PC-9 (cell line): ENCODE measurements at regions not wholly inside any gene's neighbourhood (a gene's known extent, or its start where the extent isn't known, plus 50 kb on each side); places are given as distances from the start of the nearest gene placed in this dataset.

Source experiments
- BruUV-seq: library from RNA; stranded (reverse); fragments of 400-500 nt; replicated peaks from 2 replicates; lab custom pipeline; 2021; lab: Mats Ljungman, UMichigan
- CTCF ChIA-PET: fragments of 300-600 bp; sonication (Branson Sonifier 250); formaldehyde crosslinking; loops from one replicate; lab custom pipeline; 2022; ENCODE audit warnings: antibody characterized with exemption; lab: Charles Lee
- POLR2A ChIA-PET: fragments of 300-600 bp; sonication (Branson Sonifier 250); formaldehyde crosslinking; loops from one replicate; lab custom pipeline; 2022; ENCODE audit warnings: antibody characterized with exemption; ENCODE audit not compliant: unreplicated experiment; lab: Charles Lee
- DNase-seq, 2 experiments: peaks; one replicate each; pipeline versions ENCODE4 v3.0.0 to v3.0.0-alpha.2; 2015 to 2022; ENCODE audit warnings: mixed read lengths in 1 of 2
- H2AFZ ChIP-seq: fragments of 200-600 bp; sonication (generic); 2 replicates; pipeline ENCODE4 v1.8.1; 2017; ENCODE audit warnings: antibody characterized with exemption
- H3F3A ChIP-seq: fragments of 200-600 bp; sonication (generic); 2 replicates; pipeline ENCODE4 v1.8.1; 2017; ENCODE audit warnings: antibody characterized with exemption, mild to moderate bottlenecking, low read depth; ENCODE audit not compliant: insufficient read depth
- H3K27ac ChIP-seq: fragments of 200-600 bp; sonication (generic); 2 replicates; pipeline ENCODE4 v1.6.1; 2016; ENCODE audit warnings: mixed run types
- H3K27me3 ChIP-seq: fragments of 200-600 bp; sonication (generic); 2 replicates; pipeline ENCODE4 v1.6.1; 2016; ENCODE audit warnings: low read depth, mixed run types; ENCODE audit not compliant: insufficient read depth
- H3K36me3 ChIP-seq: fragments of 200-600 bp; sonication (generic); 2 replicates; pipeline ENCODE4 v1.6.1; 2016; ENCODE audit warnings: low read depth, mixed run types
- H3K4me1 ChIP-seq: fragments of 200-600 bp; sonication (generic); replicated peaks from 2 replicates; pipeline ENCODE4 v1.6.1; 2016; ENCODE audit warnings: mixed run types; ENCODE audit not compliant: insufficient read depth
- H3K4me2 ChIP-seq: fragments of 200-600 bp; sonication (generic); 2 replicates; pipeline ENCODE4 v1.6.1; 2017; ENCODE audit warnings: mixed run types
- H3K4me3 ChIP-seq: fragments of 200-600 bp; sonication (generic); 2 replicates; pipeline ENCODE4 v1.6.1; 2016; ENCODE audit warnings: mixed run types
- H3K79me2 ChIP-seq: fragments of 200-600 bp; sonication (generic); 2 replicates; pipeline ENCODE4 v1.6.1; 2017; ENCODE audit warnings: low read depth, mixed run types
- H3K9me2 ChIP-seq: fragments of 200-600 bp; sonication (generic); 2 replicates; pipeline ENCODE4 v1.8.1; 2017; ENCODE audit warnings: mild to moderate bottlenecking; ENCODE audit not compliant: insufficient read depth
- H3K9me3 ChIP-seq: fragments of 200-600 bp; sonication (generic); 2 replicates; pipeline ENCODE4 v1.8.1; 2016; ENCODE audit warnings: low read depth; ENCODE audit not compliant: insufficient read depth
- H4K20me1 ChIP-seq: fragments of 200-600 bp; sonication (generic); 2 replicates; pipeline ENCODE4 v1.8.1; 2017; ENCODE audit not compliant: insufficient read depth
- CTCF ChIP-seq: fragments of 200-600 bp; sonication (generic); conservative IDR thresholded peaks from 2 replicates; pipeline ENCODE4 v1.6.1; 2017; ENCODE audit warnings: mixed run types, antibody characterized with exemption, mild to moderate bottlenecking, moderate library complexity
- EZH2 ChIP-seq: fragments of 200-600 bp; sonication (generic); IDR thresholded peaks from 2 replicates; pipeline ENCODE4 v1.8.0; 2017; ENCODE audit warnings: antibody characterized with exemption, low read depth
- intact Hi-C: fragments of 100-400 bp; cut with micrococcal nuclease; formaldehyde crosslinking; loops from one replicate; pipeline ENCODE4 v1.10.0; 2022; ENCODE audit not compliant: unreplicated experiment

GRCh38 chr12:107983756-107984472, 145.2 kb upstream of the WSCD2 start:
- H3K9me2 ChIP-seq, result no peaks in the 10 kb centered on the region
- no peak for DNase-seq
- H3F3A ChIP-seq, result no peaks in the 10 kb centered on the region
- no TSS peak for BruUV-seq
- H3K27me3 ChIP-seq, result no peaks in the 10 kb centered on the region
- intact Hi-C loops, result no loop called here
- POLR2A ChIA-PET, result no interaction called here
- H3K4me1 ChIP-seq, result no peaks in the 10 kb centered on the region
- H3K9me3 ChIP-seq, result no peaks in the 10 kb centered on the region
- no peak overlapping the region for H3K27ac ChIP-seq
- H3K4me2 ChIP-seq, result no peak overlapping the region
- CTCF ChIA-PET, result no interaction called here
- no peaks in the 10 kb centered on the region for H3K79me2 ChIP-seq
- H4K20me1 ChIP-seq, result no peaks in the 10 kb centered on the region
- TF ChIP-seq EZH2 (no peak), CTCF (no peak)
- no peaks in the 10 kb centered on the region for H3K36me3 ChIP-seq
- no peak overlapping the region for H2AFZ ChIP-seq
- H3K4me3 ChIP-seq, result no peak overlapping the region

GRCh38 chr12:107984973-107985372, 144.1 kb upstream of the WSCD2 start:
- Histone ChIP-seq H3K9me3 (no peaks in the 10 kb centered on the region), H3F3A (no peaks in the 10 kb centered on the region), H3K79me2 (no peaks in the 10 kb centered on the region), H3K36me3 (no peaks in the 10 kb centered on the region), H2AFZ (no peak overlapping the region), H4K20me1 (no peaks in the 10 kb centered on the region), H3K4me2 (no peak overlapping the region), H3K27me3 (no peaks in the 10 kb centered on the region), H3K4me1 (no peaks in the 10 kb centered on the region), H3K4me3 (no peak overlapping the region), H3K27ac (no peak overlapping the region), H3K9me2 (no peaks in the 10 kb centered on the region)
- no peak for DNase-seq
- no TSS peak for BruUV-seq
- ChIA-PET CTCF (no interaction called here), POLR2A (no interaction called here)
- no peak for TF ChIP-seq CTCF
- TF ChIP-seq EZH2, result no peak
- intact Hi-C loops, result no loop called here

- DNase-seq, result no peak
- Histone ChIP-seq H3K27me3 (no peaks in the 10 kb centered on the region), H3K79me2 (no peaks in the 10 kb centered on the region), H3K27ac (no peak overlapping the region), H4K20me1 (no peaks in the 10 kb centered on the region), H3K9me3 (no peaks in the 10 kb centered on the region), H3F3A (no peaks in the 10 kb centered on the region), H3K4me1 (no peaks in the 10 kb centered on the region), H3K4me3 (no peak overlapping the region), H3K4me2 (no peak overlapping the region), H3K9me2 (no peaks in the 10 kb centered on the region), H3K36me3 (no peaks in the 10 kb centered on the region), H2AFZ (no peak overlapping the region)
- ChIA-PET POLR2A (no interaction called here), CTCF (no interaction called here)
- intact Hi-C loops, result no loop called here
- BruUV-seq, result no TSS peak
- TF ChIP-seq CTCF (no peak), EZH2 (no peak)
These were observed 142.9 kb upstream of the WSCD2 start for GRCh38 chr12:107986183-107986582.
